K562 (cell line): ENCODE measurements at regions not wholly inside any gene's neighbourhood (a gene's known extent, or its start where the extent isn't known, plus 50 kb on each side); places are given as distances from the start of the nearest gene placed in this dataset.

Source experiments
- ATAC-seq: fragments of 200-7000 bp; cut with Tn5 transposase; 3 replicates; pipeline ENCODE4 v1.9.1; 2020; ENCODE audit warnings: moderate library complexity
- BruUV-seq: library from RNA; stranded (reverse); fragments of 400-500 nt; replicated peaks from 2 replicates; lab custom pipeline; 2021; lab: Mats Ljungman, UMichigan
- CTCF ChIA-PET: fragments of 300-600 bp; formaldehyde crosslinking; extraction: SDS; loops from one replicate; lab custom pipeline; 2021; ENCODE audit warnings: low intra/inter-chr PET ratio; lab: Yijun Ruan, JAX
- POLR2A ChIA-PET: fragments of 300-600, 350-650 bp; sonication (Branson Sonifier 250); formaldehyde crosslinking; extraction: SDS; loops from one replicate; lab custom pipeline; 2021; ENCODE audit warnings: antibody characterized with exemption, inconsistent platforms; lab: Yijun Ruan, JAX
- DNase-seq, 4 experiments: peaks; one replicate each; pipeline versions ENCODE4 v3.0.0 to v3.0.0-alpha.2; 2011 to 2018; ENCODE audit warnings: low spot score in 3 of 4, mixed read lengths in 3 of 4; ENCODE audit errors: extremely low read depth in 1 of 4
- FAIRE-seq: peaks from 2 replicates; lab custom pipeline; 2011; peaks lifted over from hg19 to GRCh38; lab: Jason Lieb, UNC
- H2AFZ ChIP-seq: 2 replicates; pipeline ENCODE4 v1.6.0; 2011; ENCODE audit warnings: low read depth, low read length, control low read depth, inconsistent platforms
- H3K27ac ChIP-seq: fragments of 200-600 bp; 3 replicates; pipeline ENCODE4 v1.8.0; 2011; ENCODE audit warnings: low read depth, mild to moderate bottlenecking, control low read depth, inconsistent platforms, low read length, moderate library complexity, mixed read lengths; ENCODE audit errors: extremely low read depth
- H3K27me3 ChIP-seq, 2 experiments: fragments of 300-600 bp in 1 of 2; 2 replicates in 1 of 2; 3 replicates in 1 of 2; pipeline versions ENCODE4 v1.6.0 to v1.8.0; 2011; ENCODE audit warnings: inconsistent platforms in 2 of 2, low read length in 2 of 2, mild to moderate bottlenecking in 1 of 2, mixed read lengths in 1 of 2, moderate library complexity in 1 of 2; ENCODE audit not compliant: control insufficient read depth in 2 of 2, insufficient read depth in 2 of 2
- H3K36me3 ChIP-seq: fragments of 300-600 bp; 3 replicates; pipeline ENCODE4 v1.8.0; 2011; ENCODE audit warnings: mild to moderate bottlenecking, low read length, inconsistent platforms; ENCODE audit not compliant: control insufficient read depth, insufficient read depth
- H3K4me1 ChIP-seq, 2 experiments: fragments of 200-600 bp in 1 of 2; replicated peaks in 1 of 2; 2 replicates in 1 of 2; 3 replicates in 1 of 2; pipeline versions ENCODE4 v1.5.1 to v1.8.0; 2011; ENCODE audit warnings: inconsistent platforms in 2 of 2, low read length in 2 of 2, mild to moderate bottlenecking in 1 of 2, mixed read lengths in 1 of 2, moderate library complexity in 1 of 2; ENCODE audit not compliant: control insufficient read depth in 2 of 2, insufficient read depth in 2 of 2
- H3K4me2 ChIP-seq: 2 replicates; pipeline ENCODE4 v1.6.1; 2011; ENCODE audit warnings: low read length, control low read depth, inconsistent platforms, mixed read lengths; ENCODE audit not compliant: insufficient read depth
- H3K4me3 ChIP-seq: fragments of 200-600 bp; sonication (generic), shearing (Covaris generic); 2 replicates; pipeline ENCODE4 v1.5.1; 2016; ENCODE audit warnings: control low read depth, inconsistent platforms
- H3K79me2 ChIP-seq: fragments of 200-600 bp; 3 replicates; pipeline ENCODE4 v1.8.0; 2011; ENCODE audit warnings: low read length, inconsistent platforms; ENCODE audit not compliant: control insufficient read depth, insufficient read depth
- H3K9ac ChIP-seq, 2 experiments: 2 replicates each; pipeline versions ENCODE4 v1.6.0 to v1.6.1; 2011; ENCODE audit warnings: low read depth in 2 of 2, low read length in 2 of 2, control low read depth in 1 of 2, inconsistent platforms in 1 of 2, mild to moderate bottlenecking in 1 of 2, mixed read lengths in 1 of 2; ENCODE audit not compliant: insufficient read depth in 1 of 2
- H3K9me1 ChIP-seq: one replicate; pipeline ENCODE4 v1.6.0; 2011; ENCODE audit warnings: inconsistent platforms, mild to moderate bottlenecking, low read length, moderate library complexity; ENCODE audit not compliant: control insufficient read depth, insufficient read depth
- H3K9me3 ChIP-seq: replicated peaks from 2 replicates; pipeline ENCODE4 v1.5.1; 2011; ENCODE audit warnings: low read depth, low read length, inconsistent platforms; ENCODE audit not compliant: control insufficient read depth, insufficient read depth
- H4K20me1 ChIP-seq: replicated peaks from 2 replicates; pipeline ENCODE4 v1.6.1; 2011; ENCODE audit warnings: low read length, inconsistent platforms, mixed read lengths; ENCODE audit not compliant: control insufficient read depth, insufficient read depth
- BRD9 ChIP-seq: fragments of 450-650 bp; IDR thresholded peaks from 2 replicates; pipeline ENCODE4 v1.6.1; 2018; ENCODE audit warnings: low read depth; ENCODE audit not compliant: partially characterized antibody
- CHCHD3 ChIP-seq: fragments of 250-450 bp; sonication (Bioruptor Pico); IDR thresholded peaks from 2 replicates; pipeline ENCODE4 v2.1.2; 2022; ENCODE audit warnings: mild to moderate bottlenecking
- EP400 ChIP-seq: fragments of 450-650 bp; IDR thresholded peaks from 2 replicates; pipeline ENCODE4 v1.6.1; 2017; ENCODE audit warnings: antibody characterized with exemption, mild to moderate bottlenecking, moderate library complexity
- HDAC1 ChIP-seq, 2 experiments: fragments of 450-650 bp; IDR thresholded peaks; 2 replicates each; pipeline ENCODE4 v1.6.1; 2016 to 2017; ENCODE audit warnings: inconsistent platforms in 1 of 2, mild to moderate bottlenecking in 1 of 2, moderate library complexity in 1 of 2
- NFIX ChIP-seq: fragments of 250-450 bp; sonication (Bioruptor Pico); IDR thresholded peaks from 2 replicates; pipeline ENCODE4 v1.4.0; 2020; ENCODE audit warnings: low read depth, mild to moderate bottlenecking, moderate library complexity
- TCF3 ChIP-seq: sonication (generic); formaldehyde crosslinking; IDR thresholded peaks from 2 replicates; pipeline ENCODE4 v1.4.0; 2020; ENCODE audit warnings: mild to moderate bottlenecking, missing genetic modification reagents
- THAP12 ChIP-seq: fragments of 250-450 bp; sonication (Bioruptor Pico); IDR thresholded peaks from 2 replicates; pipeline ENCODE4 v1.9.0; 2021; ENCODE audit warnings: mild to moderate bottlenecking, inconsistent platforms
- THRA ChIP-seq: fragments of 450-650 bp; IDR thresholded peaks from 2 replicates; pipeline ENCODE4 v1.6.1; 2017; ENCODE audit warnings: mild to moderate bottlenecking, moderate library complexity
- ZNF274 ChIP-seq: IDR thresholded peaks from 2 replicates; pipeline ENCODE4 v1.6.1; 2011; ENCODE audit warnings: low read depth, mild to moderate bottlenecking, low read length, moderate library complexity, borderline replicate concordance
- ZNF551 ChIP-seq: fragments of 250-450 bp; sonication (Bioruptor Pico); IDR thresholded peaks from 2 replicates; pipeline ENCODE4 v1.5.0; 2021; ENCODE audit warnings: mild to moderate bottlenecking, moderate library complexity
- ZNF699 ChIP-seq: fragments of 250-450 bp; sonication (Bioruptor Pico); IDR thresholded peaks from 2 replicates; pipeline ENCODE4 v1.8.0; 2021; ENCODE audit warnings: mild to moderate bottlenecking, moderate library complexity; ENCODE audit not compliant: insufficient replicate concordance
- WGBS: fragments of 100-300 bp; shearing (Covaris generic); methylation state at CpG from one replicate; pipeline ENCODE4 v1.1.6; 2016; ENCODE audit warnings: low coverage, mixed read lengths; ENCODE audit not compliant: insufficient coverage; ENCODE audit errors: missing lambda C conversion rate; 5-methylcytosine and 5-hydroxymethylcytosine counted together
- in situ Hi-C: fragments of 300-500 bp; cut with MboI; formaldehyde crosslinking; loops from 4 replicates; pipeline ENCODE4 v1.15.0; 2018; ENCODE audit warnings: inconsistent platforms, mixed read lengths
- intact Hi-C: fragments of 100-400 bp; cut with micrococcal nuclease; formaldehyde crosslinking; loops from 2 replicates; pipeline ENCODE4 v1.14.2; 2022
- TF ChIP-seq, protein P1 (sequence below): fragments of 250-450 bp; sonication (Bioruptor Pico); IDR thresholded peaks from 2 replicates; pipeline ENCODE4 v1.8.0; 2022; ENCODE audit warnings: moderate library complexity, mild to moderate bottlenecking, inconsistent platforms
- TF ChIP-seq, protein P2 (sequence below): fragments of 450-650 bp; formaldehyde crosslinking; IDR thresholded peaks from 2 replicates; pipeline ENCODE4 v1.4.0; 2020; ENCODE audit warnings: mild to moderate bottlenecking, mixed read lengths
- TF ChIP-seq, protein P3 (sequence below): fragments of 450-650 bp; conservative IDR thresholded peaks from 2 replicates; pipeline ENCODE4 v1.6.1; 2016; ENCODE audit warnings: missing genetic modification characterization, low read depth, mild to moderate bottlenecking, missing compliant biosample characterization, moderate library complexity
- TF ChIP-seq, protein P4 (sequence below), 2 experiments: fragments of 450-650 bp in 1 of 2; sonication (generic) in 1 of 2; formaldehyde crosslinking in 1 of 2; IDR thresholded peaks in 1 of 2; conservative IDR thresholded peaks in 1 of 2; 2 replicates each; pipeline versions ENCODE4 v1.6.1 to v1.8.1; 2016 to 2023; ENCODE audit warnings: mild to moderate bottlenecking in 2 of 2, moderate library complexity in 2 of 2, inconsistent platforms in 1 of 2, missing genetic modification reagents in 1 of 2

DNA sequence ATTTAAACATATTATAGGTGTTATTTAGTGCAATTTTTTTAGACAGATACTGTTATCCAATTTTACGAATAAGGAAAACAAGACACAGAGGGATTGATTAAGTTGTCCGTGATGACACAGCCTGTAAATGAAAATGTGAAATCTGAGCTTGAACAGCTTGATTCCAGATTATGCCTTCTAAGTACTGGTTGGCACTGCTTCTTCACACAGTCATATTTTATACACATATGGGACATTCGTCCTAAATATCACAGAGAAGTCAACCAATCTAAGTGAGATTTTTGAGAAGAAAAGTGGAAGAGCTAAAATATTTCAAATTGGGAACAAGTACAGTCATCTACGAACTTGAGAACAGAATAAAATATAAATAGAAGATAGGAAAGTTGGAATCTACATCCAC is 756.3 kb downstream of the BCKDHB start:
- H3K9ac ChIP-seq, result no peak overlapping the region
- H4K20me1 ChIP-seq, result no peaks in the 10 kb centered on the region
- no peak for FAIRE-seq
- no peaks in the 10 kb centered on the region for H3K79me2 ChIP-seq
- no peaks in the 10 kb centered on the region for H3K9me3 ChIP-seq
- no peaks in the 10 kb centered on the region for H3K27me3 ChIP-seq
- H3K9me1 ChIP-seq, result no peaks in the 10 kb centered on the region
- no peak overlapping the region for H3K4me2 ChIP-seq
- H3K27ac ChIP-seq, result no peak overlapping the region
- H3K4me1 ChIP-seq, result no peaks in the 10 kb centered on the region
- intact Hi-C loops, result no loop called here
- no peaks in the 10 kb centered on the region for H3K36me3 ChIP-seq
- BruUV-seq, result no TSS peak
- no peak overlapping the region for H3K4me3 ChIP-seq
- WGBS, result 0% methylated on average over 4 of the region's 4 CpGs
- ChIA-PET CTCF (no interaction called here), POLR2A (no interaction called here)
- no peak overlapping the region for H2AFZ ChIP-seq
- in situ Hi-C loops, result no loop called here
- DNase-seq, result no peak
- ATAC-seq, result no peak
- TF ChIP-seq THRA (no peak), TCF3 (no peak), ZNF551 (no peak), EP400 (no peak), ZNF274 (no peak), BRD9 (no peak), CHCHD3 (CRISPR knock-in tag) (no peak), NFIX (CRISPR knock-in tag) (no peak), ZNF699 (CRISPR knock-in tag) (no peak), THAP12 (CRISPR knock-in tag) (no peak), HDAC1 (IDR thresholded peaks at IDR 0.05) (no peak)
- TF ChIP-seq, protein P1, sequence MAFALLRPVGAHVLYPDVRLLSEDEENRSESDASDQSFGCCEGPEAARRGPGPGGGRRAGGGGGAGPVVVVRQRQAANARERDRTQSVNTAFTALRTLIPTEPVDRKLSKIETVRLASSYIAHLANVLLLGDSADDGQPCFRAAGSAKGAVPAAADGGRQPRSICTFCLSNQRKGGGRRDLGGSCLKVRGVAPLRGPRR (CRISPR knock-in tag), result no peak
- TF ChIP-seq, protein P2, sequence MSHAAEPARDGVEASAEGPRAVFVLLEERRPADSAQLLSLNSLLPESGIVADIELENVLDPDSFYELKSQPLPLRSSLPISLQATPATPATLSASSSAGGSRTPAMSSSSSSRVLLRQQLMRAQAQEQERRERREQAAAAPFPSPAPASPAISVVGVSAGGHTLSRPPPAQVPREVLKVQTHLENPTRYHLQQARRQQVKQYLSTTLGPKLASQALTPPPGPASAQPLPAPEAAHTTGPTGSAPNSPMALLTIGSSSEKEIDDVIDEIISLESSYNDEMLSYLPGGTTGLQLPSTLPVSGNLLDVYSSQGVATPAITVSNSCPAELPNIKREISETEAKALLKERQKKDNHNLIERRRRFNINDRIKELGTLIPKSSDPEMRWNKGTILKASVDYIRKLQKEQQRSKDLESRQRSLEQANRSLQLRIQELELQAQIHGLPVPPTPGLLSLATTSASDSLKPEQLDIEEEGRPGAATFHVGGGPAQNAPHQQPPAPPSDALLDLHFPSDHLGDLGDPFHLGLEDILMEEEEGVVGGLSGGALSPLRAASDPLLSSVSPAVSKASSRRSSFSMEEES (CRISPR knock-in tag), result no peak
- TF ChIP-seq, protein P3, sequence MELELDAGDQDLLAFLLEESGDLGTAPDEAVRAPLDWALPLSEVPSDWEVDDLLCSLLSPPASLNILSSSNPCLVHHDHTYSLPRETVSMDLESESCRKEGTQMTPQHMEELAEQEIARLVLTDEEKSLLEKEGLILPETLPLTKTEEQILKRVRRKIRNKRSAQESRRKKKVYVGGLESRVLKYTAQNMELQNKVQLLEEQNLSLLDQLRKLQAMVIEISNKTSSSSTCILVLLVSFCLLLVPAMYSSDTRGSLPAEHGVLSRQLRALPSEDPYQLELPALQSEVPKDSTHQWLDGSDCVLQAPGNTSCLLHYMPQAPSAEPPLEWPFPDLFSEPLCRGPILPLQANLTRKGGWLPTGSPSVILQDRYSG (tag), result no peak
- TF ChIP-seq, protein P4, sequence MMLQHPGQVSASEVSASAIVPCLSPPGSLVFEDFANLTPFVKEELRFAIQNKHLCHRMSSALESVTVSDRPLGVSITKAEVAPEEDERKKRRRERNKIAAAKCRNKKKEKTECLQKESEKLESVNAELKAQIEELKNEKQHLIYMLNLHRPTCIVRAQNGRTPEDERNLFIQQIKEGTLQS (IDR thresholded peaks at IDR 0.05), result no peak
- TF ChIP-seq, protein P4 (CRISPR knock-in tag; conservative IDR thresholded peaks at IDR 0.05), result no peak
